ENCODE measurements at regions not wholly inside any gene's neighbourhood (a gene's known extent, or its start where the extent isn't known, plus 50 kb on each side); places are given as distances from the start of the nearest gene placed in this dataset.

DNA sequence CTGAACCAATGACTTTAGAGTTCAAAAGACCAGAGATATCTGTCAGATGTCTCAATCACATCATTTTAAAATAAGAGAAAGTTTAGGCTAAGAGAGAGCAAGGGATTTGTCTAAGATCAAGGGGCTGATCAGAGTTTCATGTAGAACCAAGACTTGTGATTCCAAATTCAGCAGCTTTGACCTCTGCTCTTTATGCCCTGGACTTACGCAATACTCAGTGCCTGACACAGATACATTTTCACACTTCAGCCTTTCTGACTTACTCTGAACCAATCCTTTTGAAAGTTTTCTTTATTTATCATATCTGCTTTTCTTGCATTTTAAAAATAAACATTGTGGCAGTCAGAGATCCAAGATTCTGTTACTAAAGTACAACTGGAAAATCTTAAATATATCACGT is 428.0 kb downstream of the PLPP3 start:
- Histone ChIP-seq H3K27ac (ENCODE audit: low read depth in 2 of 2, low read length in 2 of 2) (no peak overlapping the region), H3K4me1 (ENCODE audit: control insufficient read depth in 2 of 3, insufficient read depth in 2 of 3, low read depth in 1 of 3, low read length in 3 of 3) (no peaks in the 10 kb centered on the region), H3K9me3 (ENCODE audit: control insufficient read depth in 2 of 3, insufficient read depth in 1 of 3, low read length in 3 of 3) (no peaks in the 10 kb centered on the region), H3K27me3 (ENCODE audit: control insufficient read depth, insufficient read depth, low read length) (no peaks in the 10 kb centered on the region), H3K9ac (ENCODE audit: low read length in 3 of 3) (no peak overlapping the region), H3K4me3 (ENCODE audit: low read length in 3 of 3) (no peak overlapping the region), H3K36me3 (ENCODE audit: control insufficient read depth in 2 of 3, insufficient read depth in 3 of 3, low read length in 3 of 3) (no peaks in the 10 kb centered on the region)
- FAIRE-seq (no peak), DNase-seq (no peak)
- intact Hi-C loops (cut with DNase I), result no loop called here
- TF ChIP-seq, protein P1, sequence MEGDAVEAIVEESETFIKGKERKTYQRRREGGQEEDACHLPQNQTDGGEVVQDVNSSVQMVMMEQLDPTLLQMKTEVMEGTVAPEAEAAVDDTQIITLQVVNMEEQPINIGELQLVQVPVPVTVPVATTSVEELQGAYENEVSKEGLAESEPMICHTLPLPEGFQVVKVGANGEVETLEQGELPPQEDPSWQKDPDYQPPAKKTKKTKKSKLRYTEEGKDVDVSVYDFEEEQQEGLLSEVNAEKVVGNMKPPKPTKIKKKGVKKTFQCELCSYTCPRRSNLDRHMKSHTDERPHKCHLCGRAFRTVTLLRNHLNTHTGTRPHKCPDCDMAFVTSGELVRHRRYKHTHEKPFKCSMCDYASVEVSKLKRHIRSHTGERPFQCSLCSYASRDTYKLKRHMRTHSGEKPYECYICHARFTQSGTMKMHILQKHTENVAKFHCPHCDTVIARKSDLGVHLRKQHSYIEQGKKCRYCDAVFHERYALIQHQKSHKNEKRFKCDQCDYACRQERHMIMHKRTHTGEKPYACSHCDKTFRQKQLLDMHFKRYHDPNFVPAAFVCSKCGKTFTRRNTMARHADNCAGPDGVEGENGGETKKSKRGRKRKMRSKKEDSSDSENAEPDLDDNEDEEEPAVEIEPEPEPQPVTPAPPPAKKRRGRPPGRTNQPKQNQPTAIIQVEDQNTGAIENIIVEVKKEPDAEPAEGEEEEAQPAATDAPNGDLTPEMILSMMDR (IDR thresholded peaks at IDR 0.05; ENCODE audit: borderline replicate concordance, extremely low read depth, insufficient read depth), result no peak

DNA sequence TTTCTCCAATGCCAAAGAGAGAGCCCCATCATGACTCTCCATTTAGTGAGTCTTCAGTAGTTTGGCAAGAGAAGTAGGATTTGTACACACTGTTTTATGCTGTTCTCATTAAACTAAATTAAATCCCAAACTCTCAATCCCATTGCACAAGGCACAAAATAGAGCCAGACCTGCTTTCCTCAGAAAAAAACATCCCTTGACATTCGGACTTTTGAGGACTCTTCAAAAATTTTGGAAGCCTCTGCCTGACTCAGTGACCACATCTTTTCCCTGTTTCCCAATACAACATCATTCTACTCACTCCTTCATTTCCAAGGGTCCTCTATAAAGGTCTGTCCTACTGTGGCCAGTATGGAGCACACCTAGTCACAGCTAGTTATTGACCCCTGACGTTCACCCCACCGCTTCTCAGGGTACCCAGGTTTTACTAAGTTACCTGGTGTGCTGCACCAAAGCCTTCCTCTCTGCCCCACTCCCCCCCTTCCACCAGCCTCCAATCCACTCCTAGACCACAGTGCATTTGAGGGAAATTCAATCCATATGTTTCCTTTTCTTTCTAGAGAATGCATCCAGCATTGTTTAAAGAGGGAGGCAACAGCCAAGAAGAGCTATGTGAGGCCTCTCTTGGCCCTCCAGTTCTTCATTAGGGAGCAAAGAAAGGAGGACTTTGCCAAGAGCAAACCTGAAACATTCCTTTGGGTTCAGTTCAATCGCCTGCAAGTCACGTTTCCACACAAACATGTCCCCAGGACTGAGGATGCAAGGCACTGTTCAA is 428.7 kb downstream of the PLPP3 start:
- no peaks in the 10 kb centered on the region for H3K4me1 ChIP-seq (ENCODE audit: control insufficient read depth in 2 of 3, insufficient read depth in 2 of 3, low read depth in 1 of 3, low read length in 3 of 3)
- no peak overlapping the region for H3K27ac ChIP-seq (ENCODE audit: low read depth in 2 of 2, low read length in 2 of 2)
- H3K9ac ChIP-seq (ENCODE audit: low read length in 3 of 3), result no peak overlapping the region
- no peaks in the 10 kb centered on the region for H3K27me3 ChIP-seq (ENCODE audit: control insufficient read depth, insufficient read depth, low read length)
- intact Hi-C loops (cut with DNase I), result no loop called here
- DNase-seq (no peak), FAIRE-seq (no peak)
- TF ChIP-seq, protein P1 (IDR thresholded peaks at IDR 0.05; ENCODE audit: borderline replicate concordance, extremely low read depth, insufficient read depth), result no peak
- H3K36me3 ChIP-seq (ENCODE audit: control insufficient read depth in 2 of 3, insufficient read depth in 3 of 3, low read length in 3 of 3), result no peaks in the 10 kb centered on the region
- no peak overlapping the region for H3K4me3 ChIP-seq (ENCODE audit: low read length in 3 of 3)
- H3K9me3 ChIP-seq (ENCODE audit: control insufficient read depth in 2 of 3, insufficient read depth in 1 of 3, low read length in 3 of 3), result no peaks in the 10 kb centered on the region

DNA sequence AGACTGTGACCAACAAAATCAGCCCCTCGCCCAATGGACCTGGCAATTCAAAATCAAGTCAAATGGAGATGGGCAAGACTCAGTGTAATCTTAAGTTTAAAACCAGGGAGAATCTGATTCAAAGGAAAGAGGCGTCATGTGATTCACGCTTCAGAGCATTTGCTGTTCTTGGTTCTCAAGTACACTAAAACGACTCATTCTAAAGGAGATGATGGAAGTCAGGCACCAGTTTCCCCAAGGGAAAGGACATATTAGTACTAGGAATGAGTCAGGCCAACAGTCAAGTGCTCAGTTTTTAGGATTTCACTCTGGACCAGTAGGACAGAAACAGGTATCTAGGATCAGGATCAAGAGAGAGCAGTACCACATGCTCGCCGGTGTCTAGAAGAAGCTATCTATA is 429.6 kb downstream of the PLPP3 start:
- intact Hi-C loops (cut with DNase I), result no loop called here
- H3K36me3 ChIP-seq (ENCODE audit: control insufficient read depth in 2 of 3, insufficient read depth in 3 of 3, low read length in 3 of 3), result no peaks in the 10 kb centered on the region
- no peak overlapping the region for H3K4me3 ChIP-seq (ENCODE audit: low read length in 3 of 3)
- no peak overlapping the region for H3K9ac ChIP-seq (ENCODE audit: low read length in 3 of 3)
- DNase-seq (no peak), FAIRE-seq (no peak)
- no peak overlapping the region for H3K27ac ChIP-seq (ENCODE audit: low read depth in 2 of 2, low read length in 2 of 2)
- no peaks in the 10 kb centered on the region for H3K27me3 ChIP-seq (ENCODE audit: control insufficient read depth, insufficient read depth, low read length)
- TF ChIP-seq, protein P1 (IDR thresholded peaks at IDR 0.05; ENCODE audit: borderline replicate concordance, extremely low read depth, insufficient read depth), result no peak
- no peaks in the 10 kb centered on the region for H3K4me1 ChIP-seq (ENCODE audit: control insufficient read depth in 2 of 3, insufficient read depth in 2 of 3, low read depth in 1 of 3, low read length in 3 of 3)
- H3K9me3 ChIP-seq (ENCODE audit: control insufficient read depth in 2 of 3, insufficient read depth in 1 of 3, low read length in 3 of 3), result no peaks in the 10 kb centered on the region

Measured in kidney (tissue), 13 donors.